CD4-positive, alpha-beta T cell treated with Interleukin-15 for 4 hours (primary cell): ENCODE measurements at regions not wholly inside any gene's neighbourhood (a gene's known extent, or its start where the extent isn't known, plus 50 kb on each side); places are given as distances from the start of the nearest gene placed in this dataset.

Experiments
- DNase-seq: peaks from one replicate; pipeline ENCODE4 v3.0.0-alpha.2; 2020; ENCODE audit warnings: low spot score

- DNase-seq: no peak
Measured at GRCh38 chr18:76771192-76771799, 51.1 kb upstream of the ZNF236 start.

GRCh38 chr18:76767954-76768353 is 54.4 kb upstream of the ZNF236 start:
- no peak for DNase-seq

- DNase-seq: no peak
Measured at GRCh38 chr18:76766429-76766828, 55.9 kb upstream of the ZNF236 start.

- DNase-seq: no peak
Measured at GRCh38 chr18:76765649-76766048, 56.7 kb upstream of the ZNF236 start.

- DNase-seq: no peak
Measured at GRCh38 chr18:76764291-76764901, 58.0 kb upstream of the ZNF236 start.

GRCh38 chr18:76759056-76759455 is 63.3 kb upstream of the ZNF236 start:
- DNase-seq: no peak

- DNase-seq: no peak
Measured at GRCh38 chr18:76757925-76758324, 64.4 kb upstream of the ZNF236 start.

GRCh38 chr18:76757335-76757734 is 65.0 kb upstream of the ZNF236 start:
- no peak for DNase-seq

- DNase-seq: no peak
Measured at GRCh38 chr18:76756531-76757253, 65.7 kb upstream of the ZNF236 start.

GRCh38 chr18:76754351-76754750 is 68.0 kb upstream of the ZNF236 start:
- DNase-seq: no peak

GRCh38 chr18:76752400-76752799 is 70.0 kb upstream of the ZNF236 start:
- DNase-seq: no peak

GRCh38 chr18:76750917-76751890 is 71.2 kb upstream of the ZNF236 start:
- DNase-seq: no peak

GRCh38 chr18:76750269-76750668 is 72.1 kb upstream of the ZNF236 start:
- DNase-seq: no peak

- DNase-seq: no peak
Measured at GRCh38 chr18:76747676-76748075, 74.7 kb upstream of the ZNF236 start.

- no peak for DNase-seq
Measured at GRCh38 chr18:76741346-76741745, 81.0 kb upstream of the ZNF236 start.

GRCh38 chr18:76736309-76736708 is 86.0 kb upstream of the ZNF236 start:
- DNase-seq: no peak

- no peak for DNase-seq
Measured at GRCh38 chr18:76730901-76731300, 91.5 kb upstream of the ZNF236 start.

- DNase-seq: no peak
Measured at GRCh38 chr18:76727589-76727988, 94.8 kb upstream of the ZNF236 start.

- DNase-seq: no peak
Measured at GRCh38 chr18:76725445-76725844, 96.9 kb upstream of the ZNF236 start.

GRCh38 chr18:76722224-76723061 is 99.9 kb upstream of the ZNF236 start:
- no peak for DNase-seq
